RWPE1 (cell line): ENCODE measurements at regions not wholly inside any gene's neighbourhood (a gene's known extent, or its start where the extent isn't known, plus 50 kb on each side); places are given as distances from the start of the nearest gene placed in this dataset.

ENCODE experiments used
- CTCF ChIA-PET: fragments of 350-600 bp; sonication (Branson Sonifier 250); formaldehyde crosslinking; extraction: SDS; loops from one replicate; lab custom pipeline; 2021; lab: Yijun Ruan, JAX
- POLR2A ChIA-PET: fragments of 400-600 bp; formaldehyde crosslinking; extraction: SDS; loops from one replicate; lab custom pipeline; 2020; ENCODE audit warnings: antibody characterized with exemption; ENCODE audit not compliant: low non-redundant PET; lab: Yijun Ruan, JAX
- DNase-seq: peaks from one replicate; pipeline ENCODE4 v3.0.0; 2012; ENCODE audit warnings: low spot score
- H3K27ac ChIP-seq: fragments of 450-650 bp; 2 replicates; pipeline ENCODE4 v1.5.1; 2017
- TF ChIP-seq, protein P1 (sequence below): fragments of 450-650 bp; conservative IDR thresholded peaks from 2 replicates; pipeline ENCODE4 v1.5.1; 2017; ENCODE audit warnings: low read depth, mild to moderate bottlenecking

DNA sequence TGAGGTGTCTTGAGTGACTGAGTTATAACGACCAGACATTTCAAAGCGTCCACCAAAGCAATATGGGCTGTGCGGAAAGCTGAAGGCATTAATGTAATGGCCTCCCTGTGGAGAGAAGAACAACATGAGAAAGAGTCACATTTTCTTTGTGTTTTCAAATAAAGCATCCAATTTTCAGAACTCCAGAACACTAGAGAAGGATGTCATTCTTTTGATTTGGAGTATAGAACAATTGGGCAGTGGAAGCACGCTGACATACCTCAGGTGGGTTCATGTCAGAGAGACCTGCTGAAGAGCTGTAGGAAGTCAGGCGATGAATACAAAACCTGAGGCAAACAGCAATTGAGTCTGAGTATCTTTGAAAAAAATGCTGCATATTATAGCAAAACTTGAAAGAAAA lies 556.5 kb downstream of the GABRG2 start:
- CTCF ChIA-PET = interaction anchor here (0.9 kb wide), 1 partner anchor 8 kb away, joined by 3 read pairs; no protein-coding TSS in a partner anchor
- TF ChIP-seq, protein P1, sequence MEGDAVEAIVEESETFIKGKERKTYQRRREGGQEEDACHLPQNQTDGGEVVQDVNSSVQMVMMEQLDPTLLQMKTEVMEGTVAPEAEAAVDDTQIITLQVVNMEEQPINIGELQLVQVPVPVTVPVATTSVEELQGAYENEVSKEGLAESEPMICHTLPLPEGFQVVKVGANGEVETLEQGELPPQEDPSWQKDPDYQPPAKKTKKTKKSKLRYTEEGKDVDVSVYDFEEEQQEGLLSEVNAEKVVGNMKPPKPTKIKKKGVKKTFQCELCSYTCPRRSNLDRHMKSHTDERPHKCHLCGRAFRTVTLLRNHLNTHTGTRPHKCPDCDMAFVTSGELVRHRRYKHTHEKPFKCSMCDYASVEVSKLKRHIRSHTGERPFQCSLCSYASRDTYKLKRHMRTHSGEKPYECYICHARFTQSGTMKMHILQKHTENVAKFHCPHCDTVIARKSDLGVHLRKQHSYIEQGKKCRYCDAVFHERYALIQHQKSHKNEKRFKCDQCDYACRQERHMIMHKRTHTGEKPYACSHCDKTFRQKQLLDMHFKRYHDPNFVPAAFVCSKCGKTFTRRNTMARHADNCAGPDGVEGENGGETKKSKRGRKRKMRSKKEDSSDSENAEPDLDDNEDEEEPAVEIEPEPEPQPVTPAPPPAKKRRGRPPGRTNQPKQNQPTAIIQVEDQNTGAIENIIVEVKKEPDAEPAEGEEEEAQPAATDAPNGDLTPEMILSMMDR = no peak
- no peak overlapping the region for H3K27ac ChIP-seq
- POLR2A ChIA-PET = no interaction called here
- DNase-seq = no peak

DNA sequence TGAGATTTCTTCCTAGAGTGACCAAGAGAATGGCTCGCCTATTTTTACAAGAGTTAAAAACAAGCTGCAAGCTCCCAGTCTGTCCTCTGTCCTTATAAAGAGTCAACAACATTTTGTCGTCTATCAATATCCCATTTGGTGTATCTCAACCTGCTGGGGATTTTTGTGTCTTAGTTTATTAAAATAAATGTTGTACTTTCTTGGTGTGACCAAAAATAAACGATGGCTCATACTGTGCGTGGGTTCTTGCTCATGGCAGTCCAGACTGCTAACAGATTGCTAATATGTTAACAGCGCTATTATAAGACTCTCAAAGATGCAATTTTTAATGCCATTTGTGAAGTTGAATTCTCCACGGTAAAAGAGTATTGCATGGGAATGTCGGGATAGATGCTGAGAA lies 569.9 kb downstream of the GABRG2 start:
- no peak overlapping the region for H3K27ac ChIP-seq
- DNase-seq = no peak
- TF ChIP-seq, protein P1 = no peak
- ChIA-PET POLR2A (no interaction called here), CTCF (no interaction called here)

DNA sequence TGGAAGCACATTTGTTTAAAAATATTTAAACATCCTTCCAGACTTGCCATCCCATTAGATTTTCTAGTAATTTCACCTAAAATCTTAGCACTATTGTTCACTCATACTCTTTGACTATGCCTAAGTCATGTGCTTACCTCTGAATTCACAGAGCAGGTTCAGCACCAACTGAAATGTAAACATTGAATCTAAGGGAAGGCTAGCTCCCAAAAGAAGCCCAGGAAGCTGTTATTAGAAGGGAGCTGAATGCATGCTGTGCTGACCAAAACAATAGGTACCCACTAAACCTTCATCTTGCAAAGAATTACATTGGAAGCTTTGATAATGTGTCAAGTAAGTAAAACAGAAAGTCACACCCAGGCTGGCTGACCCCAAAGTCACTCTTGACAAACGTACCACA lies 571.3 kb downstream of the GABRG2 start:
- H3K27ac ChIP-seq = no peak overlapping the region
- no peak for DNase-seq
- TF ChIP-seq, protein P1 = no peak
- CTCF ChIA-PET = interaction anchor here (0.6 kb wide), 1 partner anchor 59 kb away, joined by 3 read pairs; no protein-coding TSS in a partner anchor
- POLR2A ChIA-PET = no interaction called here

DNA sequence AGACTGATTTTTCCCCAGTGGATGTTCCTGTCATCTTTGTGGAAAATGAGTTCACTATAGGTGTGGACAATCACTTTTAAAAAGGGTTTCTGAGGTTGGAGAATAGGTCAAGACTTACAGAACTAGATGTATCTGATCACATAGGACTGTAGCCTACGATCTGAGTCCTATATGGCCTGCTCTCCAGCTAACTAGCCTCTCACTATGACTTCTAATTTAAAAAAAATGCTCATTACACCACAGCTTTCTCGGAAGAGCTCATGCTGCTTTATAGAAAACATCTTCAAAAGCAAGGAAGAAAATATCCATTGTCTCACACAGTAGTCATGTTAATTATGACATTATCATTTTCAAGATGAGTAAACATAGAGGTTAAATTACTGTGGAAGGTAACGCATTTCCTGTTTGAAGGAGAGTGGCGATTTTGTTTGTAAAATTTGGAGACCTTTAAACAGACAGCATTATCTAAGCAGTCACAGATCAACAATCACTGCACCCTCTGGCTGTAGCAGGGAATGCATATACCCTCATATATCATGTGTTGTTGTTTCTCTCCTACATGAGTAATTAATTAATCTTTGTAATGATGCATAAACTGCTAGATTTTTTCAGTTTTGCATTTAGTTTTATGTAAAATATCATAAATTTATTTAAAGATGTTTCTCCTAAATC lies 573.7 kb downstream of the GABRG2 start:
- CTCF ChIA-PET = no interaction called here
- POLR2A ChIA-PET = no interaction called here
- no peak for DNase-seq
- TF ChIP-seq, protein P1 = no peak
- H3K27ac ChIP-seq = no peak overlapping the region

DNA sequence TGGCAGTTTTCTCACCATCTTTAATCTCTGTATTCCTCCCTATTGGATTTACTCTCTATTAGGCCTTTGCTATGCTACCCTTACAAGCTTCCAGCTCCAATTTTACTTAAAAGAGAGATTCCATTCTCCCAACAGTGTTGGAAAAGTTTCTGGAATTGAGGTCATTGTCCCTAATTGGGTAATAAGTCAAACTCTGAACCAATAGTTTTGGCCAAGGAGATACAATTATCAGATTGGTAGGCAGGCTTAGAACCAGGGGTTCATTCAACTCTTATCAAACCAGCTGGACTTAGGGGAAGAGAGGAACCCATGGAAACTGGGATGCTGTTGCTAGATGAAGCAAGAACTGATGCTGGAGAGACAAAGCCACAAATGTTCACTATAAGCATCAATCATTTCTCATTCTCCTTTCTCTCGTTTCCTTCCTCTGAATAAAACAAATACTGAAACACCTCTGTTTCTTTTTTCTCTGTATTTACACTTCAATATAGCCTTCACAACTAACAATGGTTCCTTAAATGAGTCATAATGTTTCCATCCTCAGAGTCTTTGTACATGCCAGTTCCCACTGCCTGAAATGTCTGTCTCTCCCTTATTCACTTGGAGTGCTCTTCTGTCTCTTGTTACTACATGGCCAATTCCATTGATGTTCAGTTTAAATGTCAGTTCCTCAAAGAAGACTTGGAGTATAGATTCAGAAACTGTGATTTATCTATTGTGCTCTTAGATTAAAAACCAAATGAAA lies 587.3 kb downstream of the GABRG2 start:
- no peak for DNase-seq
- ChIA-PET POLR2A (no interaction called here), CTCF (interaction anchor here (0.6 to 0.7 kb wide), 3 partner anchors 163 to 604 kb away, joined by 3 to 7 read pairs (median 7); no protein-coding TSS in a partner anchor)
- no peak overlapping the region for H3K27ac ChIP-seq
- TF ChIP-seq, protein P1 = no peak

DNA sequence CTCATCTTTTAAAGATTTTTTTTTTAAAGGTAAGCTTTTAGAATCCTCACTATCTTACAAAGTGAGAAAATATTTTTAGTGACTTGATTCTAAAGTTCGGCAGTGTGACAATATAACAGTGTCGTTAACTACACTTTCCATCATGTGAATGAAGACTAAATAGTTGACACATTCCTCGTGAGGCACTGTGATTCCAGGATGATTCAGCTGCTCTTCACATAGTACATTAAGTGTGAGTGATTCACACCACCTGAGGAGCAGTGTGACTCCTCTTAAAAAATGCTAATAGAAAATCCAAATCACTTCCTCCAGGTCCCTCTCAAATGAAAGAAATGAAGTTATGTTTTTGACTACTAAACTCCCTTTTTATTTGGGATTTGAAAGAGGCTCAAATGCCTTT lies 589.5 kb downstream of the GABRG2 start:
- DNase-seq = no peak
- CTCF ChIA-PET = no interaction called here
- H3K27ac ChIP-seq = no peak overlapping the region
- POLR2A ChIA-PET = no interaction called here
- TF ChIP-seq, protein P1 = no peak
